Aorta (tissue), 5 donors: ENCODE measurements at regions not wholly inside any gene's neighbourhood (a gene's known extent, or its start where the extent isn't known, plus 50 kb on each side); places are given as distances from the start of the nearest gene placed in this dataset.
A peak's percentile ranks its signal among the peaks of the same experiment; 100 is the strongest.
"Not testable (repeated sequence)": the region's sequence is repeated elsewhere in the genome, so short reads cannot be mapped to it uniquely, and the experiment has no call there.

Experiments used
- ATAC-seq: fragments of 200-7000 bp; cut with Tn5 transposase; one replicate; pipeline ENCODE4 v1.9.1; 2022; ENCODE audit warnings: moderate library complexity; ENCODE audit not compliant: low FRiP score
- DNase-seq, 2 donors: peaks; one replicate each; pipeline ENCODE4 v3.0.0-alpha.2; 2020
- H3K27ac ChIP-seq, 2 donors: one replicate each; pipeline ENCODE4 v1.5.1; 2013; ENCODE audit warnings: low read length in 2 of 2, mild to moderate bottlenecking in 2 of 2, moderate library complexity in 2 of 2, control low read depth in 1 of 2, inconsistent platforms in 1 of 2, low read depth in 1 of 2
- H3K27me3 ChIP-seq, 2 donors: one replicate each; pipeline ENCODE4 v1.6.1; 2013; ENCODE audit warnings: control low read depth in 1 of 2, low read length in 1 of 2, mild to moderate bottlenecking in 1 of 2, moderate library complexity in 1 of 2; ENCODE audit not compliant: insufficient read depth in 2 of 2, control insufficient read depth in 1 of 2
- H3K36me3 ChIP-seq, 2 donors: one replicate each; pipeline ENCODE4 v1.6.1; 2013; ENCODE audit warnings: control low read depth in 1 of 2, low read length in 1 of 2, mild to moderate bottlenecking in 1 of 2; ENCODE audit not compliant: insufficient read depth in 2 of 2, control insufficient read depth in 1 of 2
- H3K4me1 ChIP-seq, 2 donors: one replicate each; pipeline ENCODE4 v1.6.1; 2013; ENCODE audit warnings: low read length in 2 of 2, control low read depth in 1 of 2, mild to moderate bottlenecking in 1 of 2, moderate library complexity in 1 of 2; ENCODE audit not compliant: insufficient read depth in 2 of 2, control insufficient read depth in 1 of 2
- H3K4me3 ChIP-seq, 2 donors: one replicate each; pipeline ENCODE4 v1.5.1; 2013; ENCODE audit warnings: low read length in 2 of 2, control low read depth in 1 of 2, mild to moderate bottlenecking in 1 of 2
- H3K9me3 ChIP-seq: one replicate; pipeline ENCODE4 v1.6.1; 2013; ENCODE audit warnings: mild to moderate bottlenecking, low read length; ENCODE audit not compliant: control insufficient read depth
- WGBS, 2 donors: extraction: QIAGEN DNeasy Blood & Tissue Kit; methylation state at CpG; one replicate each; pipeline ENCODE4 v1.1.7; 2013; 5-methylcytosine and 5-hydroxymethylcytosine counted together
- intact Hi-C, 2 donors: fragments of 100-400 bp; cut with DNase I; formaldehyde crosslinking; loops; one replicate each; pipeline versions ENCODE4 v1.14.2 to v1.15.0; 2022
- donor health status: healthy with polysubstance abuse.
- donor health status: Bipolar disorder and iron deficiency.
- donor health status: DM: no; HTN: no; CAD: no.
- donor health status: DM: no; HTN: no; CAD: no.
- donor health status: DM: yes; HTN: yes; CAD: no.

DNA sequence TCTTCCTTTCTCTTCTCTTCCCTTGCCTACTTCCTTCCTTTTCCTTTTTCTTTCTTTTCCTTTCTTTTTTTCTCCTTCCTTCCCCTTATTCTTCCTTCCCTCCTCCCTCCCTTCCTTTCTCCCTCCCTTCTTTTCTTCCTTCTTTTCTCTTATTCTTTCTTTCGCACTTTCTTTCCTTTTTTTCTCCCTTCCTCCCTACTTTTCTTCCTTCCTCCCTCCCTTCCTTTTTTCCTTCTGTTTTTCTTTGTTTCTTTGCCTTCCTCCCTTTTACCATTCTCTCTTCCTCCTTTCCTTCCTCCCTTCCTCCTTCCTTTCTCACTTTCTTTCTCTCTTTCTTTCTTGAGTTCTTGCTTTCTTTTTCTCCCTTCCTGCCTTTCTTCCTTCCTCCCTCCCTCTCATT lies 416.5 kb downstream of the ANKRD30B start:
- intact Hi-C loops, DNase-seq, H3K36me3 ChIP-seq, H3K27me3 ChIP-seq, H3K4me1 ChIP-seq, H3K27ac ChIP-seq, ATAC-seq, H3K4me3 ChIP-seq, H3K9me3 ChIP-seq: not testable (repeated sequence)
- WGBS, 2 donors: 71 to 78% methylated on average over 1 of the region's 1 CpG

DNA sequence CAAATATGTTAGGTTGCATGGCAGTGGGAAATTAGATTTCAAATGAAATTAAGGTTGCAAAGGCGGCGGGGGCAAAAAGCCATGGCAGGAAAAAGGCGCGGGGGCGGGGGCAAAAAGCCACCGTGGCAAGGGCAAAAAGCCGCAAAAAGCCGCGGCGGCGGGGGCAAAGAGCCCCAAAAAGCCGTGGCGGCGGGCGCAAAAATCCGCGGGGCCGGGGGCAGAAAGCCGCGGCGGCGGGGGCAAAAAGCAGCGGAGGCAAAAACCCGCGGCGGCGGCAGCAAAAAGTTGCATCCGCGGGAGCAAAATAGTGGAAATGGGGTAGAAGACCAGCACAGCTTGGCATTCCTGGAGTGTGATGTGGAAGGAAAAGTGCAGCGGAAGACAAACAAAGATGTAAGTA lies 417.1 kb downstream of the ANKRD30B start:
- intact Hi-C loops: no loop called here
- no peak overlapping the region for H3K4me3 ChIP-seq
- 11 to 12% methylated on average over 29 to 30 of the region's 30 CpGs for WGBS, 2 donors
- no peaks in the 10 kb centered on the region for H3K27me3 ChIP-seq
- no peaks in the 10 kb centered on the region for H3K9me3 ChIP-seq
- ATAC-seq (no peak), DNase-seq (peak in 1 of 2 donors; percentile 56)
- H3K4me1 ChIP-seq: no peaks in the 10 kb centered on the region
- H3K27ac ChIP-seq: no peak overlapping the region
- no peaks in the 10 kb centered on the region for H3K36me3 ChIP-seq

DNA sequence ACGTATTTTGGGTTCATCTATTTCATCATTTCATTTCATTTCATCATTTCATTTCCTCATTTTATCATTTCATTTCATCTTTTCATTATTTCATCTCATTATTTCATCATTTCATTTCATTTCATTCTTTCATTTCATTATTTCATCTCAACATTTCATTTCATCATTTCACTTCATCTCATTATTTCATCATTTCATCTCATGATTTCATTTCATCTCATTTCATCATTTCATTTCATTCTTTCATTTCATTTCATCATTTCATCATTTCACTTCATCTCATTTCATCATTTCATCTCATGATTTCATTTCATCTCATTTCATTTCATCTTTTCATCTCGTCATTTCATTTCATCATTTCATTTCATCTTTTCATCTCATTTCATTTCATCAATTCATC lies 445.1 kb downstream of the ANKRD30B start:
- H3K4me1 ChIP-seq, H3K4me3 ChIP-seq, H3K9me3 ChIP-seq, ATAC-seq, H3K36me3 ChIP-seq, intact Hi-C loops, DNase-seq, H3K27me3 ChIP-seq, H3K27ac ChIP-seq: not testable (repeated sequence)
- WGBS, 2 donors: 46 to 51% methylated on average over 2 of the region's 2 CpGs

DNA sequence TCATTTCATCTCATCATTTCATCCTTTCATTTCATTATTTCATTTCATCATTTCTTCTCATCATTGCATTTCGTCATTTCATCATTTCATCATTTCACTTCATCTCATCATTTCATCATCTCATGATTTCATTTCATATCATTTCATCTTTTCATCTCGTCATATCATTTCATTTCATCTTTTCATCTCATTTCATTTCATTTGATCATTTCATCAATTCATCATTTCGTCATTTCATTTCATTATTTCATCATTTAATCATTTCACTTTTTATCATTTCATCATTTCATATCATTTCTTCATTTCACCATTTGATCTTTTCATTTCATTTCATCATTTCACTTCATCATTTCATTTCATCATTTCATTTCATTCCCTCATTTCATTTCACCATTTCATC lies 445.8 kb downstream of the ANKRD30B start:
- 49 to 56% methylated on average over 3 of the region's 3 CpGs for WGBS, 2 donors
- ATAC-seq, H3K27me3 ChIP-seq, intact Hi-C loops, H3K27ac ChIP-seq, H3K4me3 ChIP-seq, DNase-seq, H3K9me3 ChIP-seq, H3K36me3 ChIP-seq, H3K4me1 ChIP-seq: not testable (repeated sequence)

DNA sequence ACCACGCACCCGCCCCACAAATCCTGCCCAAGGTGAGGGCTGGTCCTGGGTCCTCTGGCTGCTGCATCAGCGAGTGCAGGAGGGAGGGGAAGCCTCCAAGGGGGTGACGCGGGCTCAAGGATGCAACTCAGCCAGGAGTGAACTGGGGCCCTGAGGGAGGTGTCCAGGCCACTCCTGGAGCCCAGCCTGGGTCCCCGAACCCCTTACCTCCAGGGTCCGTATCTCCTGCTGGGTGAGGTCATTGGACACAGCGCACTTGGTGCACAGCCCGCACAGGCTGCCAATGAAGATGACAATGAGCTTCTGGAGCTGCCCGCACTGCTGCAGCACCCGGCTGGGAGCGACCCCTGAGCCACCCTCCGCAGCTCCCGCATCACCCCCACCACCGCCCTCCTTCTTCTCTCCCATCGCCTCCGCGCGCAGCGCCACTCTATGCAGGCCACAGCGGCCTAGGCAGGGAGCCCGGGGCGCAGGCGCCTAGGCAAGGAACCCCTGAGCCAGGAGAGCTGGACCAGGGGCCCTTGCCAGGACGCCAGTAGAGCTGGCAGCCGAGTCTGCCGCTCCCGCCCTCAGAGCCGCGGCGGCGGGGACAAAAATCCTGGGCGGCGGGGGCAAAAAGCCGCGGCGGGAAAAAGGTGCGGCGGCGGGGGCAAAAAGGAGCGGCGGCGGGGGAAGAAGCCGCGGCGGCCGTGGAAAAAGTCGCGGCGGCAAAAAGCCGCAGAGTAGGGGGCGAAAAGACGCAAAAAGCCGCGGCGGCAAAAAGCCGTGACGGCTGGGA lies 449.6 kb downstream of the ANKRD30B start:
- DNase-seq: peak; percentile 34 to 60
- H3K27ac ChIP-seq, H3K9me3 ChIP-seq, H3K4me1 ChIP-seq, intact Hi-C loops, H3K36me3 ChIP-seq, ATAC-seq, H3K27me3 ChIP-seq: not testable (repeated sequence)
- H3K4me3 ChIP-seq: peak overlapping the region; percentile 28 to 32
- 8 to 9% methylated on average over 49 to 58 of the region's 58 CpGs for WGBS, 2 donors

DNA sequence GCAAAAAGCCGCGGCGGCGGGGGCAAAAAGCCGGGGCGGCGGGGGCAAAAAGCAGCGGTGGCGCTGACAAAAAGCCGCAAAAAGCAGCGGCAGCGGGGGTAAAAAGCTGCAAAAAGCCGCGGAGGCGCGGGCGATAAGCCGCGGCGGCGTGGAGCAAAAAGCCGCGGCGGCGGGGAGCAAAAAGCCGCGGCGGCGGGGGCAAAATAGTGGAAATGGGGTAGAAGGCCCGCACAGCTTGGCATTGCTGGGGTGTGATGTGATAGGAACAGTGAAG lies 450.1 kb downstream of the ANKRD30B start:
- H3K27me3 ChIP-seq: no peaks in the 10 kb centered on the region
- no peak for DNase-seq
- H3K4me3 ChIP-seq: peak overlapping the region; percentile 28 to 32
- H3K36me3 ChIP-seq: no peaks in the 10 kb centered on the region
- H3K27ac ChIP-seq: no peak overlapping the region
- no peaks in the 10 kb centered on the region for H3K9me3 ChIP-seq
- no peak for ATAC-seq
- intact Hi-C loops: no loop called here
- no peaks in the 10 kb centered on the region for H3K4me1 ChIP-seq
- 1 to 3% methylated on average over 30 of the region's 30 CpGs for WGBS, 2 donors
